ENCODE measurements at regions not wholly inside any gene's neighbourhood (a gene's known extent, or its start where the extent isn't known, plus 50 kb on each side); places are given as distances from the start of the nearest gene placed in this dataset.

DNA sequence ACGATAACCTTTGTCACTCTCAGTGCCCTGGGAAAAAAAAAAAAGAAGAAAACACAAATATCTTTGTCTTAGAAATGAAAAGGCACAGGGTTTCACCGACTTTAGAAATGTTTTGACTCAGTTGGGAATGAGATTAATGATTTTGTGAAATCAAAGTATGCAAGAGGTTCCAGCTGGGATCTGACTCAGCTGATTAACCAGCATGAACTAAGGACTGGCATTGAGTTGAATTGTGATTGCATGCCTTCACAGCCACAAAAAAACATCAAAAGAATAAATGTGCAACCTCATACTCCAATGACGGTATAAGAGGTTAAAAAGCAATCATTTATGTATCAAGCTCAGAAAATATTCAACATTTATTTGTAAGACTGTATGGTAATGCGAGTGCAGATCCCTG lies 566.6 kb upstream of the DSEL start:
- H3K27ac Mint-ChIP-seq, result no peak overlapping the region
- H3K4me1 Mint-ChIP-seq (ENCODE audit: low read depth), result no peaks in the 10 kb centered on the region
- no peaks in the 10 kb centered on the region for H3K27me3 Mint-ChIP-seq (ENCODE audit: low read depth)
- CTCF ChIA-PET, result no interaction called here
- intact Hi-C loops (cut with micrococcal nuclease), result no loop called here
- H3K36me3 Mint-ChIP-seq (ENCODE audit: low read depth), result no peaks in the 10 kb centered on the region
- DNase-seq, result no peak
- H3K4me3 Mint-ChIP-seq, result no peak overlapping the region
- no peaks in the 10 kb centered on the region for H3K9me3 Mint-ChIP-seq

DNA sequence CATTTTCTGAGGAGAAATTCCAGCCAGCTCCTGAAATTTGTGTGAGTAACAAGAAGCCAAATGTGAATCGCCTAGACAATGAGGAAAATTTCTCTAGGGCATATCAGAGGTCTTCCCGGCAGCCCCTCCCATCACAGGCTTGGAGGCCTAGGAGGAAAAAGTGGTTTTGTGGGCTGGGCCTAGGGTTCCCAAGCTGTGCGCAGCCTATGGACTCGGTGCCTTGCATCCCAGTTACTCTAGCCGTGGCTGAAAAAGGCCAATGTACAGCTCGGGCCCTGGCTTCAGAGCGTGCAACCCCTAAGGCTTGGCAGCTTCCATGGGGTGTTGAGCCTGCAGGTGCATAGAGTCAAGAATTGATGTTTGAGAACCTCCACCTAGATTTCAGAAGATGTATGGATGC lies 556.2 kb upstream of the DSEL start:
- Mint-ChIP-seq H3K9me3 (peaks cover 1% of the 10 kb centered on the region), H3K4me3 (no peak overlapping the region), H3K27ac (no peak overlapping the region), H3K4me1 (ENCODE audit: low read depth) (no peaks in the 10 kb centered on the region), H3K36me3 (ENCODE audit: low read depth) (no peaks in the 10 kb centered on the region), H3K27me3 (ENCODE audit: low read depth) (no peaks in the 10 kb centered on the region)
- intact Hi-C loops (cut with micrococcal nuclease), result no loop called here
- no peak for DNase-seq
- CTCF ChIA-PET, result no interaction called here

DNA sequence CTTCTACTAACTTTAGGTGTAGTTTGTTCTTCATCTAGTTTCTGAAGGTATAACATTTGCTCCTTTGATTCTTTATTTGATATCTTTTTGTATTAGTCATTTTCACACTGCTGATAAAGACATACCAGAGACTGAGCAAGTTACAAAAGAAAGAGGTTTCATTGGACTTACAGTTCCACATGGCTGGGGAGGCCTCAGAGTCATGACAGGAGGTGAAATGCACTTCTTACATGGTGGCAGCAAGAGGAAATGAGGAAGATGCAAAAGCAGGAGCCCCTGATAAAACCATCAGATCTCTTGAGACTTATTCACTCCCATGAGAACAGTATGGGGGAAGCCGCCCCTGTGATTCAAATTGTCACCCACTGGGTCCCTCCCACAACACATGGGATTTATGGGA lies 544.4 kb upstream of the DSEL start:
- intact Hi-C loops (cut with micrococcal nuclease), result no loop called here

DNA sequence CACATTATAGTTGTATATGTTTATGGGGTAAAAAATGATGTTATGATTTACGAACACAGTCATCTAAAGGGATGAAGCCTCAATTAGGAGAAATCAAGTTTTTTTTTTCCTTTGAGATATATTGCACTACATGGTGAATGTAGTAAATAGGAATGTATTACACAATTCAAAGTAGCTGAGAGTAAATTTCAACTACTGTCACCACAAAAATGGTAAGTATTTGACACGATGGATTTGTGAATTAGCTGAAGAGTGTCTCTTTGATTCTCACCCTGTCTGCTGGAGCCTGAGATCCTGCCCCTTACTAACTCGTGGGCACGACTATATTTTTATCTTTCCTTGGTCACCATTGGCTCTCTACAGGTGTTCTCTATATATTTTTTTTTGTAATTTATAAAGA lies 540.4 kb upstream of the DSEL start:
- no peak overlapping the region for H3K27ac Mint-ChIP-seq
- intact Hi-C loops (cut with micrococcal nuclease), result no loop called here
- CTCF ChIA-PET, result no interaction called here
- no peaks in the 10 kb centered on the region for H3K4me1 Mint-ChIP-seq (ENCODE audit: low read depth)
- no peak for DNase-seq
- H3K36me3 Mint-ChIP-seq (ENCODE audit: low read depth), result no peaks in the 10 kb centered on the region
- H3K4me3 Mint-ChIP-seq, result no peak overlapping the region
- no peaks in the 10 kb centered on the region for H3K27me3 Mint-ChIP-seq (ENCODE audit: low read depth)
- H3K9me3 Mint-ChIP-seq, result no peaks in the 10 kb centered on the region

More for the DNA sequence above, 544.4 kb upstream of the DSEL start:
- no peak for DNase-seq
- CTCF ChIA-PET, result no interaction called here
- Mint-ChIP-seq H3K27me3 (ENCODE audit: low read depth) (no peaks in the 10 kb centered on the region), H3K36me3 (ENCODE audit: low read depth) (no peaks in the 10 kb centered on the region), H3K27ac (no peak overlapping the region), H3K9me3 (peaks cover 4% of the 10 kb centered on the region), H3K4me1 (ENCODE audit: low read depth) (no peaks in the 10 kb centered on the region), H3K4me3 (no peak overlapping the region)

DNA sequence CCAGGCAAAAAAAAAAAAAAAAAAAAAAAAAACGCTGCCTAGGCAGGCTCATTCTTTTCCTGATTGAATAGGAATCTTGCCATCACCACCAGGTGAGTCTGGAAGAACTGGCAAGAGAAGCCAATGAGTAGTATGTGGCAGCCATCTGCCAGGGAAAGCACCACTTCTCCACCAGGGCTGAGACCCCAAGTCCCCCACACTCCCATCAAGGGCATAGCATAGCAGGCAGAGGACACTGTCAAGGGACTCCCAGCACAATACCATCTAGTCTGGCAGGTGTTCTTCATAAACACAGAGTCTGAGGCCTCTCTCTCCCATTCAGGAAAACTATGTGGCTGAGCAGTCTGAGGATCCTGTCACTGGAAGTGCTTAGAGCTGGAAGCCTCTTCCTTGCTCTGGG lies 538.1 kb upstream of the DSEL start:
- H3K4me3 Mint-ChIP-seq, result no peak overlapping the region
- H3K9me3 Mint-ChIP-seq, result no peaks in the 10 kb centered on the region
- intact Hi-C loops (cut with micrococcal nuclease), result no loop called here
- no peaks in the 10 kb centered on the region for H3K4me1 Mint-ChIP-seq (ENCODE audit: low read depth)
- DNase-seq, result no peak
- CTCF ChIA-PET, result no interaction called here
- no peak overlapping the region for H3K27ac Mint-ChIP-seq
- H3K27me3 Mint-ChIP-seq (ENCODE audit: low read depth), result no peaks in the 10 kb centered on the region
- H3K36me3 Mint-ChIP-seq (ENCODE audit: low read depth), result no peaks in the 10 kb centered on the region

DNA sequence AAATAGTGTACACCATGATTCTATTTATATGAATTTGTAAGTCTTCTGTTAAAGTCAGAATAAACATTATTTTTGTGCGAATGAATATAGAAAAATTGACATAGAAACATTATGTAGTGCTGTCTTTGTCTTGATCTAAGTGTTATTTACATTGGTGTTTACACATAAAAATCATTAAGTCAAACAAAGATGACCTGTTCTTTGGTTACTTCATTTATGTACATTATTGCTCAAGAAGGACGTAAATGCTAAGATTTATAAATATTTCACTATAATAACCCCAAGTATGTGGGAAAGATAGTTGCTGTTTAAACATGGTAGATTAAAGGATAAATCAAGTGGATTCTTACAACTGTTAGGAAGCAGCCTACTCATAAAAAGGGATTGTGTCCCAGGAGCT lies 536.8 kb upstream of the DSEL start:
- no peak overlapping the region for H3K27ac Mint-ChIP-seq
- no peaks in the 10 kb centered on the region for H3K4me1 Mint-ChIP-seq (ENCODE audit: low read depth)
- DNase-seq, result no peak
- CTCF ChIA-PET, result no interaction called here
- intact Hi-C loops (cut with micrococcal nuclease), result no loop called here
- no peaks in the 10 kb centered on the region for H3K27me3 Mint-ChIP-seq (ENCODE audit: low read depth)
- no peaks in the 10 kb centered on the region for H3K36me3 Mint-ChIP-seq (ENCODE audit: low read depth)
- H3K9me3 Mint-ChIP-seq, result no peaks in the 10 kb centered on the region
- no peak overlapping the region for H3K4me3 Mint-ChIP-seq

DNA sequence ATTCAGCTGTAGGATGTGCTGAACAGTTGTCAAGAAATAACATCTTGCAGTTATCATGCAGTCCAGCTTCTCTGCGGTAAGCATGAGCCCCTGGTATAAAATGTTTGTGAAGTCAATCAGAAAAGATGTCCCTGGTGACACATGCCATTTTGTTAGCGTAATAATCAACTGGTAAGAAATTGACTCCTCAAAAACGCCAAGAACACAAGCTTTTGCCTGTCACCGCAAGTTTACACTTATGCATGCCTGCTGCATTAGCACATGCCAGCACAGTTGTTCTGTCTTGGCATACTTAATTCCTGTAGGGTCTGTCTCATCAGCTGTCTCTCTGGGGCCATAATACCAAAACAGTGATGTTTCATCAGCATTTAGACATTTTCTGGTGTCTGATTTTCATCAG lies 524.8 kb upstream of the DSEL start:
- no peaks in the 10 kb centered on the region for H3K9me3 Mint-ChIP-seq
- H3K4me3 Mint-ChIP-seq, result no peak overlapping the region
- H3K27ac Mint-ChIP-seq, result no peak overlapping the region
- intact Hi-C loops (cut with micrococcal nuclease), result no loop called here
- DNase-seq, result no peak
- no peaks in the 10 kb centered on the region for H3K27me3 Mint-ChIP-seq (ENCODE audit: low read depth)
- CTCF ChIA-PET, result no interaction called here
- no peaks in the 10 kb centered on the region for H3K36me3 Mint-ChIP-seq (ENCODE audit: low read depth)
- H3K4me1 Mint-ChIP-seq (ENCODE audit: low read depth), result no peaks in the 10 kb centered on the region

DNA sequence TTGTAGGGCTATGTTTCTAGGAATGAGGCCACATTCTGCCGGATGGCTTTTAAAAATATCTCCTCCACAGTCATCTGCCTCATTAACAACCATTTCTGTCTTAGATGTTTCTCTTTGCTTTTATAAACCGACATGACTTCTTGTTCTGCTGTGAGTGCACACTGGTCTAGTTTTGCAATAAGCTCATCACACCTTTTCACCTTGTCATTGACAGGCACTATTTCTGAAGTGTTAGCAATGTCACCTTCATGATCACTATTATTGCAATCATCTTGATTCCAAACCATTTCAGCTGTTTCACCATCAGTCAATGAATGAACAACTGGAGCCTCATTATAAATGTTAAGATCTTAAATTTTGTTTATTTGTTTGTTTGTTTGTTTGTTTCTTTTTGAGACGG lies 523.7 kb upstream of the DSEL start:
- no peak for DNase-seq
- CTCF ChIA-PET, result no interaction called here
- no peaks in the 10 kb centered on the region for H3K4me1 Mint-ChIP-seq (ENCODE audit: low read depth)
- no peaks in the 10 kb centered on the region for H3K9me3 Mint-ChIP-seq
- H3K4me3 Mint-ChIP-seq, result no peak overlapping the region
- H3K27ac Mint-ChIP-seq, result no peak overlapping the region
- no peaks in the 10 kb centered on the region for H3K36me3 Mint-ChIP-seq (ENCODE audit: low read depth)
- no peaks in the 10 kb centered on the region for H3K27me3 Mint-ChIP-seq (ENCODE audit: low read depth)
- intact Hi-C loops (cut with micrococcal nuclease), result no loop called here

DNA sequence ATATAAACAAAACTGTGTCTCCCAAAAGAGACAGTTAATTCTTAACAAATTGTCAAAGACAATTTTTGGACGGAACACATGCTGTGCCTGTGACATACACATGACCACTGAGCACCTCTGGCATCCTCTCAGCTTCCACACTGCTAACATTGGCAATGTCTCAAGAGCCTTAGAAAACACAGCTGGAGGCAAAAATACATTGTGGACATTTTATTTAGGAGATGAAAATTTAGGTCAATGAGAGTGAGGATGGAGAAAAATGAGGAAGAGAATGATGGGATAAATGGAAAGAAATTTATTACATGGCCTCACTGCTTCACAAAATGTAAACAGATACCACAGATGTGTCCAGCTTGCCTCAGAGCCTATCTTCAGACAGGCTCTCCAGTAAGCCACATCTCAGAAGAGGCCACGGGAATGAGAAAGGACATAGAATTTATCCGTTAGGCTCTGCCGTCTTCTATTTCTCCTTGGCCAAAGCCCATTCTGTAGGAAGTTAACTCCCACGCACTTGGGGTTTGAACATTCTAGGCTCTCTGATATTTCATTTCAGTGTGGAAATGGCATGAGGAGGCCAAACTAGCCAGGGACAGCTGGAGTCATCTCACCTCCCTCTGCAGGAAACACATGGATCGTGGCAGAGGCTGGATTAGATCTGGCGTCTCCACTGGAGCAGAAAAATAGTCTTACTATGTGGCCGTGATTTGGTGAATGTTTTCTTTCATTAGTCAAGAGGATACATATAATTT lies 519.4 kb upstream of the DSEL start:
- intact Hi-C loops (cut with micrococcal nuclease), result no loop called here
- Mint-ChIP-seq H3K27me3 (ENCODE audit: low read depth) (no peaks in the 10 kb centered on the region), H3K27ac (no peak overlapping the region), H3K4me1 (ENCODE audit: low read depth) (no peaks in the 10 kb centered on the region), H3K9me3 (no peaks in the 10 kb centered on the region), H3K36me3 (ENCODE audit: low read depth) (no peaks in the 10 kb centered on the region), H3K4me3 (no peak overlapping the region)
- CTCF ChIA-PET, result no interaction called here
- DNase-seq, result no peak

DNA sequence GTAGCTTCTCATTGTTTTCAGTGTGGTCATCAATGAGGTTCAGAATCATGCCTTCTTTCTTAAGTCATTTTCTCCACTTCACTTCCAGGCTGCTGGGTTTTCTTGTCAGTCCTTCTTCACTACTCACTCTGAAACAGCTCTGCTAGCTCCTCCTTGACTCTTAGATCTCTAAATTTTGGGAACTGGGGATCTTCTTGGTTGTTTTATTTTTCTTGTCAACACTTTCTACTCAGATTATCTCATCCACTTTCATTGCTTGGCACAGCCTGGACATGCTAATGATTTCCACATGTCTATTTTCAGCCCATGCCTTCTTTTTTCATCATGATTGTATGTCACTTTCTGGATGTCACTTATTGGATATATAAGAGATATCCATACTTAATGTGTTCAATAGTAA lies 517.8 kb upstream of the DSEL start:
- Mint-ChIP-seq H3K27me3 (ENCODE audit: low read depth) (no peaks in the 10 kb centered on the region), H3K9me3 (no peaks in the 10 kb centered on the region), H3K27ac (no peak overlapping the region), H3K36me3 (ENCODE audit: low read depth) (no peaks in the 10 kb centered on the region), H3K4me3 (no peak overlapping the region), H3K4me1 (ENCODE audit: low read depth) (no peaks in the 10 kb centered on the region)
- DNase-seq, result no peak
- CTCF ChIA-PET, result no interaction called here
- intact Hi-C loops (cut with micrococcal nuclease), result no loop called here

DNA sequence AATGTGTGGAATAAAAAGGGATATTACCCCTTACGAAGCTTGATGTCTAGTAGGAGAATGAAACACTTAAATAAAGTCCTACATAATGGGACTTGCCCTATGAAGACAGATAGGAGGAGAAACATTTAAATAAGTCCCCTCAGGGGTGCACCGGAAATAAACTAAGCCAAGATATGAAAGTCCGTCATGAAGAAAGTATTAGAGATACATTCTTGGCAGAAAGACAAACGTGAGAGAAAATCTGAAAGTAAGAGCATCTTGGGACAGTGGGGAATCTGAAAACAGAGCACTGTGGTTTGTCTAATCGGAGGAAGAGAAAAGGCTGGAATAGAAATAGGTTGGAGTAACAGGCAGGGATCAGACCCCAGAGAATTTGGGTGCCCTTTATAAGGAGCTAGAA lies 516.9 kb upstream of the DSEL start:
- CTCF ChIA-PET, result no interaction called here
- Mint-ChIP-seq H3K36me3 (ENCODE audit: low read depth) (no peaks in the 10 kb centered on the region), H3K27me3 (ENCODE audit: low read depth) (no peaks in the 10 kb centered on the region), H3K4me1 (ENCODE audit: low read depth) (no peaks in the 10 kb centered on the region), H3K4me3 (no peak overlapping the region), H3K27ac (no peak overlapping the region), H3K9me3 (no peaks in the 10 kb centered on the region)
- no peak for DNase-seq
- intact Hi-C loops (cut with micrococcal nuclease), result no loop called here

DNA sequence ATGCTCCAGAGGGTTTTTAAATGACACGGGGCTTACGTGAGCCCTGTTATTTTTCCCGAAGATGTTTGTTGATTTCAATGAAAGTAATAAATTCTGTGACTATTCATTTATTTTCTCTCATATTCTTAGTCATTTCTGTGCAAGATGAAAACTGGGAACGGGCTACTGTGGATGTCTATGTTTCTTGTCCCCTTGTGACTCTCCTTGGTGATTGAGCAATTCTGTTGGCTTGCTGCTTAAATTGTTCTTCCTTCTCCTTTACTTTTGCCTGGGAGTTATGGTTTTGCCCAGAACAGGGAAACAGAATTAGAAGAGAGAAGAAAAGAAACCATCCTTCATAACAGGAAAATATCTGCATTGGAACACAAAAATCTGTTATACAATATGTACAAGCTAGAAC lies 508.2 kb upstream of the DSEL start:
- Mint-ChIP-seq H3K4me3 (no peak overlapping the region), H3K4me1 (ENCODE audit: low read depth) (no peaks in the 10 kb centered on the region), H3K9me3 (no peaks in the 10 kb centered on the region), H3K27me3 (ENCODE audit: low read depth) (no peaks in the 10 kb centered on the region), H3K27ac (no peak overlapping the region), H3K36me3 (ENCODE audit: low read depth) (no peaks in the 10 kb centered on the region)
- intact Hi-C loops (cut with micrococcal nuclease), result no loop called here
- DNase-seq, result no peak
- CTCF ChIA-PET, result no interaction called here

DNA sequence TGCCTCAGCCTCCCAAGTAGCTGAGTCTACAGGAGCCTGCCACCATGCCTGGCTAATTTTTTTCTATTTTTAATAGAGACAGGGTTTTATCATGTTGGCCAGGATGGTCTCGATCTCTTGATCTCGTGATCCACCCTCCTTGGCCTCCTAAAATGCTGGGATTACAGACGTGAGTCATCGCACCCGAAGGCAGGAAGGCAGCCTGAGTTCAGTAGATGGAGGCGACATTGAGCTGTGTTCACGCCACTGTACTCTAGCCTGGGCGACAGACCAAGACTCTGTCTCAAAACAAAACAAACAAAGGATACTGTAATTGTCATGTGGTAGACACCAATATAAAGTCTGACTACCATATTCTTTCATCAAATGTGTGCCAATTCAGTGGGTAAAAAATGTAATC lies 500.9 kb upstream of the DSEL start:
- CTCF ChIA-PET, result no interaction called here
- Mint-ChIP-seq H3K27me3 (ENCODE audit: low read depth) (no peaks in the 10 kb centered on the region), H3K36me3 (ENCODE audit: low read depth) (no peaks in the 10 kb centered on the region), H3K9me3 (no peaks in the 10 kb centered on the region), H3K4me3 (no peak overlapping the region), H3K4me1 (ENCODE audit: low read depth) (no peaks in the 10 kb centered on the region), H3K27ac (no peak overlapping the region)
- no peak for DNase-seq
- intact Hi-C loops (cut with micrococcal nuclease), result no loop called here

DNA sequence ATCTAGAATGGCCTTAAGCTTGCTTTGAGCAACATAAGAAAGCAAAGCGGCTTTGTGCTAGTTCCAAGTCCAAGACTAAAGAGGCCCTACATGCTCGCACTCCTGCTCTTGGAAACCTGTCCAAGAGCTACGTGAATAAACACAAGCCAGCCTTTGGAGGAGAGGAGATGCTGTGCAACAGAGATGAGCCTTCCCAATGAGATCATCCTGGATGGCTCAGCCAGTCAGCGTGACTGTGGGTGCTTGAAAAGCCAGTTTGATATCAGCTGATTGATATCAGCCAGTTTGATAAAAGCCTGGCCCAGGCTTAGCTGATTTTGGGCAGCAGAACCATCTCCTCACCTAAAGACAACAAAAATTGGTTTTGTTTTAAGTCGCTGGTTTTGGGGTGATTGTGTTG lies 481.0 kb upstream of the DSEL start:
- DNase-seq, result no peak
- H3K4me3 Mint-ChIP-seq, result no peak overlapping the region
- H3K27ac Mint-ChIP-seq, result no peak overlapping the region
- intact Hi-C loops (cut with micrococcal nuclease), result no loop called here
- no peaks in the 10 kb centered on the region for H3K27me3 Mint-ChIP-seq (ENCODE audit: low read depth)
- CTCF ChIA-PET, result no interaction called here
- H3K4me1 Mint-ChIP-seq (ENCODE audit: low read depth), result no peaks in the 10 kb centered on the region
- no peaks in the 10 kb centered on the region for H3K9me3 Mint-ChIP-seq
- no peaks in the 10 kb centered on the region for H3K36me3 Mint-ChIP-seq (ENCODE audit: low read depth)
